Fibroblast of peridontal ligament (primary cell): ENCODE measurements at regions not wholly inside any gene's neighbourhood (a gene's known extent, or its start where the extent isn't known, plus 50 kb on each side); places are given as distances from the start of the nearest gene placed in this dataset.
A peak's percentile ranks its signal among the peaks of the same experiment; 100 is the strongest.
"Not testable (repeated sequence)": the region's sequence is repeated elsewhere in the genome, so short reads cannot be mapped to it uniquely, and the experiment has no call there.

Experiments
- DNase-seq: peaks from one replicate; pipeline ENCODE4 v3.0.0-alpha.2; 2010; ENCODE audit errors: extremely low read depth

DNA sequence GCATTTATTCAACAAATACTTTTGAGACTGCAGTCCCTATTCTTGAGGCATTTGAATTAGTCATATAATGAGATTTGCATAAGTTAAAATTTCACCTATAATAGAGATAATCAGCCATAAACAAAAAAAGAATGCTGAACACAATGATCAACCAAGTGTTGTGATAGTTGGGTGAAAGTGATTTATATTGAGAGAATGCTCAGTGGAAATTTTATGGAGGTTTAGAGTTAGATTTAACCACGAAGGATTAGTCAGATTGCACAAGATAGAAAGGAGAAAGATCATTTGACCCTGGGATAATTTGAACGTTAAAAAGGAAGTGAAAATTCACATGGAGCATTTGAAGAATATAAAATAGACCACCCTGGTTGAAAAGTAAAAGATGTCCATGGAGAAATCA, 356.2 kb downstream of the NPR3 start:
- DNase-seq: no peak

DNA sequence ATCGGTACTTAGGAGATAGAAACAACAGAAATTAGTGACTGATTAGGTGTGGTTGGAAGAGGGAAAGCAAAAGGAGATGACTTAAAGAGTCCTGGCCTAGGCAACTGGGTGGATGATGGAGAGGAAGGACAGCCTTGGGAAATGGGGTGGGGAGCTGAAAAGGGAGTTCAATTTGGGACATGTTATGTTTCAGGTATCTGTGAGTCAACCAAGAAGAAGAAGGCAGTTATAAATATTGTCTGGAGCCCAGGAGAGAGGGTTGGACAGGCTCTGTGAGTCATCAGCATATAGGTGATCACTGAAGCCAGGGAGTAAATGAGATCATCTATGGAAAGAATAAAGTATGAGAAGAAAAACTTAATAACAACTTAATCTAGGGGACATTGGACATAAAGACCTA, 357.7 kb downstream of the NPR3 start:
- no peak for DNase-seq

DNA sequence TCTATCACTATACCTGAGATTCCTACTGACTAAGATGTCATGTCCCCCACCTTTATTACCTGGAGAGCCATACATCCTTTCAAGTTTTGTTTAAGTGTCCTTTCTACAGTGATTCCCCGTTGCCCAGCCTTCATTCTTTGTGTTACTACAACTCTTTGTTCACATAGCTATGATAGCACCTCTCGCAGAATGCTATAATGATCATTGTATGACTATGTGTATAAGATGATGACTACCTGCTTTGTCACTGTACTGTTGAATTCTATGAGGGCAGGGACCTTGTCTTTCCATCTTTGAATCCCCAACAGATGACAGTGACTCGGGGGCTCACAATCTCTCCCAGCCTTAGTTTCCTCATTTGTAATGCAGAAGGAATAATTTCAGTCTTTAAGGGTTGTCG, 361.2 kb downstream of the NPR3 start:
- no peak for DNase-seq

DNA sequence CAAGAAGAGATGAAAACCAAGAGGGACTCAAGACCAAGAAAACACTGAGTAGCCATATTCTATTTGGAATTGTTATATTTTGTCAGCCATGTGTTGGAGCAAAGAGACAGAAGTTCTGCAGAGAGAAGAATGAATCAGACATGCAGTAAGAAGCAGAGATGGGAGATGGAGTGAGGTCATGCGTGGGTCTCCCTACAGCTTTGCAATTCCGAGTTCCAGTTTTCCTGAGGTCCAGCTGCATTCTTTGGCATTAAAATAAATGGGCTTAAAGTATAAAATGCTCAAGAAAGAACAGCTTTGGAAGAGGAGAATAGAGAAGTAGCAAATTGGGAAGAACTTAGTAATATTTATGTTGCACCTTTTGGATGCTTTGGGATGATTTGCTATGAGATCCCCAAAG, 361.6 kb downstream of the NPR3 start:
- peak; percentile 38 for DNase-seq

DNA sequence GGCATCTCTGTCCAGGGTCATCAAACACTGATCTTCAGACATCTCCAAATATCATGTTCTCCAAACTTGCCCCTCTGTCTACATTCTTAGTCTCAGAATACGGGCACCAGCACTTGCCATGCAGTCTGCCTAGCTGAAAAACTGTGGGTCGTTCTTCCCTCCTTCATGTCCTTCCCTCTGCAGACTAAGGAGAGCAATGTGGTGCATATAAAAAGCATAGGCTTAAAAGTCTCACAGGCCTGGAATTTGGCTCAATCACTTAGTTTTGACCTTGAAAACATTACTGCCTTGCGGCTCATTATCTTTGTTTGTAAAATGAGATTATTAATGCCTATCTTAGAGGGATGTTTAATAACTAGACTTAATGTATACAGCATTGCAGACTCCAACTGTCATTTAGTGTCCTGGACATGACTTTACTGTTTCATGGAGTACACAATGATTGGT, 362.8 kb downstream of the NPR3 start:
- DNase-seq: no peak

DNA sequence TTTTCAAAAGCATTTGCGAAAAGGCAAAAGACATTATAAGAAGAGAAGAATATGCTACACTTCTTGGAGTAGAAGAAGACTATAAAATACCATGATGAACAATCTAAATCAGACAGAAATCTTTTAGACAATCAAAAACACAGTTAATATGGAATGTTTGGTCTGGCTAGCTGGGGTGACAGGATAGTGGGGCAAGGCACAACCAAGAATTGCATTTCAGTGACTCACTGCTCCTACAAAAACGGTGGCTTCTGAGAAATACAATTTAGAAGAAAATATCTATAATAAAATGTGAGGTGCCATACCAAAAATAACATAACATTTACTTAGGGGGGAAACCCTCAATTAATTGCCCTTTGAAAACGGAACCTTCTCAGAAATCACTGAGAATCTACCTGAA, 363.4 kb downstream of the NPR3 start:
- peak; percentile 35 for DNase-seq

DNA sequence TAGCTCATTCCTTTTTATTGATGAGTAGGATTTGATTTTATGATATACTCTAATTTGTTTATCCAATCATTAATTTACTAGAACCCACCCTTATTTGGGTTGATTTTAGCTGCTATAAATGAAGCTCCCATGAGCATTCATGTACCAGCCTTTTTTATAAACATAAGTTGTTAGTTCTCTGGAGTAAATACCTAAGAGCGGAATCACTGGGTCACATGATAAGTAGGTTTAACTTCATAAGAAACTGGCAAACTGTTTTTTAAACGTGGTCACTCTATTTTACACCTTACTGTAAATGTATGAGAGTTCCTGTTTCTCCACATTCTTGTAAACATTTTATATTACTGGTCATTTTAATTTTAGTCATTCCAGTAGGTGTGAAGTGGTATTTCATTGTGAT, 364.6 kb downstream of the NPR3 start:
- peak; percentile 25 for DNase-seq

DNA sequence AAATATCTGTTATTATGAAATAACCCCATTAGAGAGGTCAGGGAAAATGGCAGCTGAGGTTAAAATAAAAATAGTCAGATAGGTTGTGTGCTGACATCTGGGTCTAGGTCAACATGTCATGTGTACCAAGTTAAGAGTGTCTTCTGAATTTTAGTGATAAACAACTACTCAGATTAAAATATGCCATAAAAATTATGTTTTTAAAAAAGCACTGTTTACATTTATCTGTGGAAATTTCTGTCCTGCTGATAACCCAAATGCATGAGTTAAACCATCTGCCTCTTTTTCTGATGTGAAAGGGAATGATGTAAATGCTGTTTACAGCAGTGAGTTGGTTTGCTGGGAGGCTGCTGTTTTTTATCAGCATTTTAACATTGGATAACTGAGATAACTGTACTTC, 361.2 kb upstream of the TARS1 start:
- DNase-seq: peak; percentile 37

DNA sequence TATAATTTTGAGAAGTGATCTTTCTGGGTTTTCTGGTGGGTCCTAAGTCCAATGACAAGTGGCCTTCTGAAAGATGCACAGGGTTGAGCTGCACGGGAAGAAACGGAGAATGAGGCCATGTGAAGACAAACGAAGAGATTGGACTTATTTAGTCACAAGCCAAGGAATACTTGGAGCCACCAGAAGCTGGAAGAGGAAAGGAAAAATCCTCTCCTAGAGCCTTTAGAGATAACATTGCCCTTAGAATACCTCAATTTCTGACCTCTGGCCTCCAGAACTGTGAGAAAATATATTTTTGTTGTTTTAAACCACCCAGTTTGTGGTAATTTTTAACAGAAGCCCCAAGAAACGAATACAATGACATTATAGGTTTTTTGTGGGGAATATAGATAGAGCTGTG, 360.5 kb upstream of the TARS1 start:
- no peak for DNase-seq

DNA sequence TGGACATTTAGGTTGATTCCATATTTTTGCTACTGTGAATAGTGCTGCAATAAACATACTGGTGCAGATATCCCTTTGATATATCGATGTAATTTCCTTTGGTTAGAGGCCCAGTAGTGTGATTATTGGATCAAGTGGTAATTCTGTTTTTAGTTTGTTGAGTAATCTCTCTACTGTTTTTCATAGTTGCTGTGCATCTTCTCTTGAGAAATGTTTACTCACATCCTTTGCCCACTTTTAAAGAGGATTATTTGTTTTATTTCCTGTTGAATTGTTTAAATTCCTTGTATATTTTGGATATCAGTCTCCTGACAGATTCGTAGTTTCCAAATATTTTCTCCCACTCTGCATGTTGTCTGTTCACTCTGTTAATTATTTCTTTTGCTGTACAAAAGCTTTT, 352.6 kb upstream of the TARS1 start:
- no peak for DNase-seq

DNA sequence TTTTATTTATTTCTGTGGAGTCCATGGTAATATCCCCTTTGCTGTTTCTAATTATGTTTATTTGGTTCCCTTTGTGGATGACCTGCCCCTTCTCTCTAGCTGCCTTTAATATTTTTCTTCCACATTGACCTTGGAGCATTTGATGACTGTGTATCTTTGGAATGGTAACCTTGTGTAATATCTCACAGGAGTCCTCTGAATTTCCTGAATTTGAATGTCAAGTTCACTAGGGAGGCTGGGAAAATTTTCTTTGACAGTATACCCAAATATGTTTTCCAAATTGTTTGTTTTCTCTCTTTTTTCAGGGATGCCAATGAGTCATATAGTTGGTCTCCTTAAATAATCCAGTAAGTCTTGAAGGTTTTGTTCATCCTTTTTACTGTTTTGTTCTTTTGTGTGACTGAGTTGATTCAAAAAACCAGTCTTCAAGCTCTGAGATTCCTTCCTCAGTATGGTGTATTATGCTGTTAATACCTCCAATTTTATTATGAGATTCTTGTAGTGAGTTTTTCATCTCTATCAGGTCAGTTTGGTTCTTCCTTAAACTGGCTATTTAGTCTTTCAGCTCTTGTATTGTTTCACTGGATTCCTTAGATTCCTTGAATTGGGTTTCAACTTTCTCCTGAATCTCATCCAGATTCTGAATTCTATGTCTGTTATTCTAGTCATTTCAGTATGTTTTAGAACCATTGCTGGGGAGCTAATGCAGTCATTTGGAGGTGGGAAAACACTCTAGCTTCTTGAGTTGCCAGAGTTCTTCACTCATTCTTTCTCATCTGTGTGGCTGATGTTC, 349.0 kb upstream of the TARS1 start:
- peak; percentile 85 for DNase-seq

DNA sequence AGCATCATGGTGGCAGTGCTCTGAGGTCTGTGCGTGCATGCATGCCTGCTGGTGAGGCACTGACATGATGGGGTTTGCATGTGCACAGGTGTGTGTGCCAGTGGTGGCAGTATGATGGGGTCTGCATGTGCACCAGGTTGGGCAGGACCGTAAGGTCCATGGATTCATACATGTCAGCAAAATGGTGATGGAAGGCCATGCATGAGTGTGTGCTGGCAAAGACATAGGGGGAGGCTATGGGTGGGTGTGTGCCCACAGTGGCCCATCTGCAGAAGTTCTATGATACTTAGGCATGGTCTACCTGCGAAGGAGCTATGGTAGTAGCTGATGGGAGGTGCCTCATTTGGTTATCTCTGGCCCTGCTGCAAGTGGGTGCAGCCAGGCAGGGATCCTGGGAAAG, 348.0 kb upstream of the TARS1 start:
- no peak for DNase-seq

DNA sequence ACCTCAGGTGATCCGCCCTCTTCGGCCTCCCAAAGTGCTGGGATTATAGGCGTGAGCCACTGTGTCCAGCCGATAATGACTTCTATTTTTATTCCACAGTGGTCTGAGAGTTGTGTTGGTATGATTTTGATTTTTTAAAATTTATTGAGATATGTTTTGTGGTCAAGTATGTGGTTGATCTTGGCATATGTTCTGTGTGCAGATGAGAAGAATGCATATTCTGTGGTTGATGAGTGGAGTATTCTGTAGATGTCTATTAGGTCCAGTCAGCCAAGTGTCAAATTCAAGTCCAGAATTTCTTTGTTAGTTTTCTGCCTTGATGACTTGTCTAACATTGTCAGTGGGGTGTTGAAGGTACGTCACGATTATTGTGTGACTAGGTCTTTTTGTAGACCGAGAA, 338.2 kb upstream of the TARS1 start:
- peak; percentile 70 for DNase-seq

DNA sequence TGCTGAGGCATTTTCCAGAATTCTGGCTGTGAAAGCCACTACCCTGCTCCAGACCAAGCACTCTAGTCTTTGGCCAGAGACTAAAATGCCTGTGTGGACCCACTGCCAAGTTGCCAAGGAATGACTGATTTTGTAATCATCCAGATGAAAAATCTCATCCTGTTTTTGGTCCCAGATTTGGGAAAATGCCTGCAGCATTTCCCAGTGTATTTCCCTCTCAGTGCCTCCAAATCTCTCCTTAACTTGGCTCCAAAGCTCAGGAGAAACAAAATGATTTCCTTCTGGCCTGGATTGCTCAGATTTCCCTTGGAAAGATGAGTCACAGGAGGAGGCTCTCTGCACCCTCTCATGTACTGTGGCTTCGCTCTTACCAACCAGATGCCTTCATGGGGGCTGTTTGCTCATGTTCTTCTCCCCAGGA, 335.2 kb upstream of the TARS1 start:
- peak; percentile 97 for DNase-seq

DNA sequence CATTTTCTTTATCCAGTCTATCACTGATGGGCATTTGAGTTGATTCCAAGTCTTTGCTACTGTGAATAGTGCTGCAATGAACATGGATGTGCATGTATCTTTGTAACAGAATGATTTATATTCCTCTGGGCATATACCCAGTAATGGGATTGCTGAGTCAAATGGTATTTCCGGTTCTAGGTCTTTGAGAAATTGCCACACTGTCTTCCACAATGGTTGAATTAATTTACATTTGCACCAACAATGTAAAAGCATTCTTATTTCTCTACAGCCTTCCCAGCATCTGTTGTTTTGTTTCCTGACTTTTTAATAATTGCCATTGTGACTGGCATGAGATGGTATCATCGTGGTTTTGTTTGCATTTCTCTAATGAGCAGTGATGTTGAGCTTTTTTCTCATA, 330.3 kb upstream of the TARS1 start:
- DNase-seq: not testable (repeated sequence)

DNA sequence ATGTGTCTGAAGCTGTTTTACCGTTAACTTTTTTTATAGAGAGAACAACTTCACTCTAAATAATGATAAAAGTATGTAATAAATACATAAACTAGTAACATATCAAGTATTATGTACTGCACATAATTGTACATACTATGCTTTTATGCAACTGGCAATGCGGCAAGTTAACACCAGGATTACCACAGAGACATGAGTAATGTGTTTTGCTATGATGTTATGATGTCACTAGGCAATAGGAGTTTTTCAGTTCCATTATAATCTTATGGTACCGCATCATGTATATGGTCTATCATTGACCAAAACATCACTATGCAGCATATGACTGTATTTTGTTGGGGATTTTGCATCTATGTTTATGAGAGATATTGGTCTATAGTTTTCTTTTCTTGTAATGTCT, 326.4 kb upstream of the TARS1 start:
- no peak for DNase-seq

DNA sequence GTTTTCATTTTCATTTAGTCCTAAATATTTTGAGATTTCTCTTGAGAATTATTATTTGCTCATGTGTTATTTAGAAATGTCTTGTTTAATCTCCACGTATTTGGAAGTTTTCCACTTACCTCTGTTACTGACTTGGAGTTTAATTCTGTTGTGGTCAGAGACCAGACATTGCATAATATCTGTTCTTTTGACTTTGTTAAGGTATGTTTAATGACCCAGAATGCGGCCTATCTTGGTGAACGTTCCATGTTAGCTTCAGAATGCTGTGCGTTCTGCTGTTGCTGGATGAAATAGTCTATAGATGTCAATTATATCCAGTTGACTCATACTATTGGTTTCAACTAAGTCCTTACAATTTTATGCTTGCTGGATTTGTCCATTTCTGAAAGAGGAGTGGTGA, 325.3 kb upstream of the TARS1 start:
- no peak for DNase-seq

DNA sequence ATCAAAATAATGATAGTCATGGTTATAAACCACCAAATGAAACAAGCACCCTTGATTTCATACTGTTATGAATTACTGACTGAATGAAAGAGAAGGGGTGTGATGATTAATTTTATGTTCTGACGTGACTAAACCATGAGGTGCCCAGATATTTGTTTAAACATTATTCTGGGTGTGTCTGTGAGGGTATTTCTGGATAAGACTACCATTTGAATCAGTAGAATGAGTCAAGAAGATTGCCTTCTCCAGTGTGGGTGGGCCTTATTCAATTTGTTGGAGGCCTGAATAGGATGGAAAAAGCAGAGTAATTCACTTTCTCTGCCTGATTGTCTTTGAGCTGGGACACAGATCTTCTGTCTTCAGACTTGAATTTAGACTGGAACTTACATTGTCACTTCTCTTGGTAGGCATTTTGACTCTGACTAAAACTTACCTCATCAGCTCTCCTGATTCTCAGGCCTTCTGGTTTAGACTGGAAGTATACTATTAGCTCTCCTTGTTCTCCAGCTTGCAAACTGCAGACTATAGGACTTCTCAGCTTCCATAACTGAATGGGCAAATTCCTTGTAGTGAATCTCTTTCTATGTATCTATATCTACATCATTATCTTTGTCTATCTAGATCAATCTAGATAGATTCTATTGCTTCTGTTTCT, 321.9 kb upstream of the TARS1 start:
- peak; percentile 21 for DNase-seq

DNA sequence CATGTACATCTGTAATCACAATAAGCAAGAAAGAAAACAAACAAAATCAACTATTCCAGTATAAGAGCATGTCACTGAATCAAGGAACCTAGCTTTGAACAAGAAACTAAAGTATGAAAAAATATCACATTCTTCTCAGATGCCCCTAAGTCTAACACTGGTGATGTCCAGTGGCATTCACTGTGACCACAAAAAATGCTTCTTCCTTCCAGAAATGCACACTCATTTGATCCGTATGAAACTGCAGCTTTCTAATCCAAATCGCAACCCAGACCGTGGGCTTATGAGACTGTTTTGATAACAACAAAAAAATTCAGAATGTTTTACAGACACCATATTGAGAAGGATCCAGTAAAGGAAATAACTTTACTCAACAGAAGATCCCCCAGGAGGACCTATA, 320.1 kb upstream of the TARS1 start:
- DNase-seq: peak; percentile 93

DNA sequence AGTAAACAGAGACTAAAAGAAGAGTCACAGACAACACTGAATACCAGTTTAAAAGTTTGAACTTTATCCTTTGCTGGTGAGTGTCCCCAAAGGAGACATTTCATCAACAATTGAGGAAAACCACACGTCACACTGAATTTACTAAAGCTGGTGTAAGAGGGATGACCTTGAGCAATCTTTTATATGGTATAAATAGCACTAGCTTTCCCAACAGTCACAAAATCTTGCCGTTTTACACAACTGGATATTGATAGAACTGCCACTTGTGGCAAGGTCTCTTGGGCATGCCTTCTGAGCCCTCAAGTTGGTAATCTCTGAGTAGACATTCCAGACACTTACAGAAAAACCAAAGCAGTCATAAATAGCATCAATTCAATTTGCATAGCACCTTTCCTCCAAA, 311.5 kb upstream of the TARS1 start:
- DNase-seq: peak; percentile 52

DNA sequence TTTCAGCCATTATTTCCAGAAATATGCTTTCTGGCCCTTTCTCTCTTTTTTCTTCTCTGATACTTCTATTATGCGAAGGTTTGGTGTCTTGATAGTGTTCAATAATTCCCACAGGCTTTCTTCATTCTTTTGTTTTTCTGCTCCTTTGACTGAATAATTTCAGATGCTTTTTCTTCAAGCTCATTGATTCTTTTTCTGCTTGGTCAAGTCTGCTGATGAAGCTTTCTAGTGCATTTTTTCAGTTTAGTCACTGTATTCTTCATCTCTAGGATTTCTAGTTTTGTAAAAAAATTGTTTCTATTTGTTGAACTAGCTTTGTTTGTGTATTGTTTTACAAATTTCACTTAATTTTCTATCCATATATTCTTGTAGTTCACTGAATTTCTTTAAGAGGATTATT, 304.0 kb upstream of the TARS1 start:
- DNase-seq: no peak

DNA sequence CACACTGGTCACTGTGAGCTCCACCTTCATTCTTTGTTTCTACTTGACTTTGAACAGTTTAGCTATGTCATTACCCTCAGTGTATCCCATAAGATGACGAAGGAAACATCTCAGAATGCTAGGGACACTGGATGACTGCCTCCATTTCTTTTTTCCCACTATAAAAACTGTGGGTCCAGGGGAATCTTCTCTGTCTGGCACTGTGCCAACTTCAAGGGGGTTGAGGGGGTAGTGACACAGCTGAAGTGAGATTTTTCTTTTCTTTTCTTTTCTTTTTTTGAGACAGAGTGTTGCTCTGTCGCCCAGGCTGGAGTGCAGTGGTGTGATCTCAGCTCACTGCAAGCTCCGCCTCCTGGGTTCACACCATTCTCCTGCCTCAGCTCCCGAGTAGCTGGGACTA, 302.6 kb upstream of the TARS1 start:
- DNase-seq: not testable (repeated sequence)

DNA sequence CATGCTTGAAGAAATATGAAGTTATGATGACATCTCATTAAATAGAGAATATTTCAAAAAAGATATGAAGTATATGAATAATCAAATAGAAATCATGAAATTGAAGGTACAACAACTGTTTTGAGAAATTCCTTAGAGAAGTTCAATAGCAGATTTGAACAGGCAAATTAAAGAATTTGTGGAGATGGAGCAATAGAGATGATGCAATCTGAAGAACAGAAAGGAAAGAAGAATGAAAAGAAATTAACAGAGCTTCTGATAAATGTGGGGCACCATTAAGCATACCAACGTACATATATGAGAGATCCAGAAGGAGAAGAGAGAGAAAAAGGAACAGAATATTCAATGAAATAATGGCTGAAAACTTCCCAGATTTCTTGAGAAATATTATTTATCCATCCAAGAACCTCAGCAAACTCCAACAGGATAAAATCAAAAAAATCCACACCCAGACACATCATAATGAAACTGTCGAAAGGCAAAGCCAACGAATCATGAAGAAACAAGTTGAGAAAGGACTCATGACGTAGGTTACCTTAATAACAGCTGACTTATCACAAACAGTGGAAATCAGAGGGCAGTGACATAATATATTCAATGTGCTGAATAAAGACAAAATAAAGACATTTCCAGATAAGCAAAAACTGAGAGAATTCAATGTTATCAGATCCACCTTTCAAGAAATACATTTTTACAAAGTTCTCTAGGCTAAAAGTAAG, 297.2 kb upstream of the TARS1 start:
- no peak for DNase-seq
